OCI-LY3 (cell line): ENCODE measurements at regions not wholly inside any gene's neighbourhood (a gene's known extent, or its start where the extent isn't known, plus 50 kb on each side); places are given as distances from the start of the nearest gene placed in this dataset.

Experiments used
- EZH2phosphoT487 ChIP-seq: fragments of 200-600 bp; shearing (Covaris generic); IDR thresholded peaks from 2 replicates; pipeline ENCODE4 v1.6.1; 2018; ENCODE audit warnings: antibody characterized with exemption, mixed run types, low read depth
- TF ChIP-seq, protein P1 (sequence below): fragments of 200-600, 300-600 bp; sonication (generic); IDR thresholded peaks from 2 replicates; pipeline ENCODE4 v1.5.1; 2014; ENCODE audit warnings: antibody characterized with exemption, low read length, low read depth

- TF ChIP-seq, protein P1, sequence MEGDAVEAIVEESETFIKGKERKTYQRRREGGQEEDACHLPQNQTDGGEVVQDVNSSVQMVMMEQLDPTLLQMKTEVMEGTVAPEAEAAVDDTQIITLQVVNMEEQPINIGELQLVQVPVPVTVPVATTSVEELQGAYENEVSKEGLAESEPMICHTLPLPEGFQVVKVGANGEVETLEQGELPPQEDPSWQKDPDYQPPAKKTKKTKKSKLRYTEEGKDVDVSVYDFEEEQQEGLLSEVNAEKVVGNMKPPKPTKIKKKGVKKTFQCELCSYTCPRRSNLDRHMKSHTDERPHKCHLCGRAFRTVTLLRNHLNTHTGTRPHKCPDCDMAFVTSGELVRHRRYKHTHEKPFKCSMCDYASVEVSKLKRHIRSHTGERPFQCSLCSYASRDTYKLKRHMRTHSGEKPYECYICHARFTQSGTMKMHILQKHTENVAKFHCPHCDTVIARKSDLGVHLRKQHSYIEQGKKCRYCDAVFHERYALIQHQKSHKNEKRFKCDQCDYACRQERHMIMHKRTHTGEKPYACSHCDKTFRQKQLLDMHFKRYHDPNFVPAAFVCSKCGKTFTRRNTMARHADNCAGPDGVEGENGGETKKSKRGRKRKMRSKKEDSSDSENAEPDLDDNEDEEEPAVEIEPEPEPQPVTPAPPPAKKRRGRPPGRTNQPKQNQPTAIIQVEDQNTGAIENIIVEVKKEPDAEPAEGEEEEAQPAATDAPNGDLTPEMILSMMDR = no peak
- no peak for TF ChIP-seq EZH2phosphoT487
These were observed 119.8 kb upstream of the TLE3 start for GRCh38 chr15:70217226-70218160.
